Left kidney (tissue), 1 donor: ENCODE measurements at regions not wholly inside any gene's neighbourhood (a gene's known extent, or its start where the extent isn't known, plus 50 kb on each side); places are given as distances from the start of the nearest gene placed in this dataset.
"Not testable (repeated sequence)": the region's sequence is repeated elsewhere in the genome, so short reads cannot be mapped to it uniquely, and the experiment has no call there.

ENCODE experiments used
- DNase-seq: peaks from one replicate; pipeline ENCODE4 v3.0.0-alpha.2; 2013

DNA sequence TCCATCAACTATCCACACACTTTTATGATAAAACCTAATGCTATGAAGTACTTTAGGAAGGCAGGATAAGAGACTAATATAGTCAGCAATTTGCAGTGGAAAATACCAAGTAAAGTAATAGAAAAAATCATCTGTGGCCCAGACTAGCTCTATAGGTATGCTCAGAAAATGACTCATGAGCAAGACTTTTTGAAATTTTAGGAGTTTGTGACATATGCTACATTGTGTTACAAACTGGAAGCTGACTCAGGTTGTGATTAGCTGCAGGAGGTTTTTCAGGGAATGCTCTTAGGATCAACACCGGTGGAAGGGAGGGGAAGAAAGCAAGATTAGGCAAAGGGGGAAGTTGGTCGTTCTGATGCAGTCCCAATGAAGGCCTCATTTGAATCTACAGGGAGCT lies 56.1 kb downstream of the FEZF1 start:
- no peak for DNase-seq

DNA sequence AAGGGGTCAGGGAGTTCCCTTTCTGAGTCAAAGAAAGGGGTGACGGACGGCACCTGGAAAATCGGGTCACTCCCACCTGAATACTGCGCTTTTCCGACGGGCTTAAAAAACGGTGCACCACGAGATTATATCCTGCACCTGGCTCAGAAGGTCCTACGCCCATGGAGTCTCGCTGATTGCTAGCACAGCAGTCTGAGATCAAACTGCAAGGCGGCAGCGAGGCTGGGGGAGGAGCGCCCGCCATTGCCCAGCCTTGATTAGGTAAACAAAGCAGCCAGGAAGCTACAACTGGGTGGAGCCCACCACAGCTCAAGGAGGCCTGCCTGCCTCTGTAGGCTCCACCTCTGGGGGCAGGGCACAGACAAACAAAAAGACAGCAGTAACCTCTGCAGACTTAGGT lies 65.8 kb downstream of the FEZF1 start:
- not testable (repeated sequence) for DNase-seq

DNA sequence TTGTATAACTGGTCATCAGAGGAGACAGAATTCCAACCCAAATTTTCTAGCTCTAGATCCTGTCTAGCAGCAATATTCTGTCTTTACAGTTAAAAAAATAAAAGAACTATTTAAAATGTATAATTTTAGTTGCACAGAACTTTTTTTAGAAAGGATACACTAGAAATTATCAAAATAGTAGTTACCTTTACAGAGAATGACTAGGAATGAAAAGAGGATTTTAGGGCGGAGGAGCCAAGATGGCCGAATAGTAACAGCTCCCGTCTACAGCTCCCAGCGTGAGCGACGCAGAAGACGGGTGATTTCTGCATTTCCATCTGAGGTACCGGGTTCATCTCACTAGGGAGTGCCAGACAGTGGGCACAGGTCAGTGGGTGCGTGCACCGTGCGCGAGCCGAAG lies 66.3 kb downstream of the FEZF1 start:
- DNase-seq = not testable (repeated sequence)

DNA sequence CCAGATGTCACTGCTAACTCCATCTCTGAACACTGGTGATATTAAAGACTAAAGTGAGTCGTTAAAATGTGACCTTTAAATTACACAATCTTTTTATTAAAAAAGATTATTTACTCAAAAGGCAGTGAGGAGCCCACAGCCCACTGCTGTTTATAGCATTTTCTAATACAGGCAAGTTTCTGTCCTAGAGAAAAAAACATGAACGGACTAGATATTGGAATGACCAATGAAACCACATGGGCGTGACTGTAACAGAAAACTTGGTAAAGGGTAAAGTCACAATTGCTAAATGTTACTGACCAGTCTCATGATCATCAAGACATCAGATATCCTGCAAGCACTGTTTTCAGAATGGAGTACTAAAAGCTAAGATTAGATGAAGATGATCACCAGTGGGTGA lies 78.7 kb downstream of the FEZF1 start:
- no peak for DNase-seq

DNA sequence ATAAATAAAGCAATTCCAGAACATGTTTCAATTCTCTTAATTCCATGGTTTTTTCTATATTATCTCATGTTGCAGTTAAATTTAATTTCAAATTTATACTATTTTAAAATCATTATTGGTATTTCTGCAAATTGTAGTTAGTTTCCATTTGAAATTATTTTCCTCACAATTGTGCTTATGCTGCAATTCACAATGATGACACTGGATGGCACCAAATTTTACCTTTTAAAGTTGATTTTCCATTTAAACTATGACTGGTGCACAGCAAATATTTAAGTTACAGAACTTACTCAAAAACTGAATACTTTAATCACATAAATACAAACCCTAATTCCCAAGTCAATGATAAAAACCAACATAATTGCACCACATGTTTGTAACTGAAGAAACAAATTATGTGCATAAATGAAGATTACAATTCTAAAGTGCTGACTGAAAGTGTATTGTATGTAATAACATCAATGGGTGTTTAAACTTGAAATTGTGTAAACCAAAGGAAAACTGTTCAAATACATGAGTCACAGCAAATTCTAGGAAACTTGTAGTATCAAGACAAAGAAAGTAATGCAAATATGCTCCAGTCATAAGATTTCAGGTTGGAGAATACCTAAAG lies 75.3 kb upstream of the AASS start:
- DNase-seq = peak; percentile 18

DNA sequence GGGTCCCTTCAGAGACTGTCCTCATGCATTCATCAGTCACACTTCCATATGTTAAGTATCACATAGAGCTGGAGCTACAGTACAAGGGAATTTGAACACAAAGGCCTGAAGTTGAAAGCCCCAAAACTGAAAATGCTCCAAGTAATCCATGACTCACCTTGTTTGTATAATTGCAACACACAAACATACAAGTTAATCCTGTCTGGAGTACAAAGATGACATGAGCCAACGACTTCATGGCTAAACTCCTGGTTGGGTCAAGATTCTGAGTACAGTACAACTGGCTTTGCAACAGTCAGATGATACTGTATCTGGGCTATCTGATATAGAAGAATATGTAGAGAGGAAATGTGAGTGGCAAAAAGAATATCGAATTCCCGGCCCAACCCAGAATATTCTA lies 73.1 kb upstream of the AASS start:
- no peak for DNase-seq

DNA sequence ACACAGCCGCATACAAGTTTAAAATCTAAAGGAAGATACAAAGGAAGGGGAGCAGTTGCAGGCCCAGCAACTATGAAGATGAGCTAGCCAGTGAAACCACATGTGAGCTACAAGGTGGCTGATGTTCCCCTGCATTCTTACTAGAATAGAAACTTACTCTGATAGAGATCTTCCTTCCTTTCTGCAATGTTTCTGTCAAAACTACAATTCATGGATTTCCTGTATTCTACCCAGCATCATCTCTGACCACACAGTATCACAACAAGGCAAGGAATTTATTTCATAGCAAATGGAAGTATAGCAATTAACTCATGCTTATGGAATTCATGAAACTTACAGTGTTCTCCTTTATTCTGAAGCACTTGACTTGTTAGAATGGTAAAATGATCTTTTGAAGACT lies 68.7 kb upstream of the AASS start:
- no peak for DNase-seq

DNA sequence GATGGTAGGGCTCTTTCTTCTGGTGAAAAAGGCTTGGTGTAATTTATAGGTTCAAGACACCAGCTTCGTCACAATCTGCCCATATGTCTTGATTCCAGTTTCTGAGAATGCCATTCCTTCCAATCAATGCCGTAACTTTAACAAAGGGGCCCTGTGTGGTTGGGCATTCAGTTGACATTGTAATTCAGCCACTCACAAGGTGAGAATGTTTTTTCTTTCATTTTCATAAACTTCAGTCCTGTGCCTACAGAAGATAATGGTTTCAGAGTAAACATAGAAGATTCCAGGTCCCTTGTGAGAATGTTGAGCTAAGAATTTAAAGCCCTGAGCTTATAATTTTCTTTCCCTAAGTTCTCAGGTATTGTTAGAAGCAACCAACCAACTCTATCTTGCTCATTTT lies 67.3 kb upstream of the AASS start:
- DNase-seq = no peak

DNA sequence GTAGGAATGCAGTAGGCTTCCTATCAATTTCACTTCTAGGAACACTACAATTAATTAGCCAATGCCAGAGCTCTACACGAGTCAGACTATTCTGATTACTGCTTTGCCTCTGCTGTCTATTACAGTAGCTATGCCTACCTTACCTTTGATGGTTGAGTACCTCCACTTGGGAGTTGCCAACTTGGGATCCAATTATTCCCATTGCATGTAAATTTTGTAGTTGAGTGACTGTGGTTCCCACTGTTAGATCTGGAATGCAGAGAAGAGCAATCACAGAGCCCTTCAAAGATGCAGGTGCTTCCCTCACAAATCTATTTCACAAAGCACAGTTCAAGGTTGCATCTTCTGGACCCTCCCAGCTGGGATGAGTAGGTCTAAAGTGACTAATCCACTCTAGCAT lies 62.9 kb upstream of the AASS start:
- no peak for DNase-seq

DNA sequence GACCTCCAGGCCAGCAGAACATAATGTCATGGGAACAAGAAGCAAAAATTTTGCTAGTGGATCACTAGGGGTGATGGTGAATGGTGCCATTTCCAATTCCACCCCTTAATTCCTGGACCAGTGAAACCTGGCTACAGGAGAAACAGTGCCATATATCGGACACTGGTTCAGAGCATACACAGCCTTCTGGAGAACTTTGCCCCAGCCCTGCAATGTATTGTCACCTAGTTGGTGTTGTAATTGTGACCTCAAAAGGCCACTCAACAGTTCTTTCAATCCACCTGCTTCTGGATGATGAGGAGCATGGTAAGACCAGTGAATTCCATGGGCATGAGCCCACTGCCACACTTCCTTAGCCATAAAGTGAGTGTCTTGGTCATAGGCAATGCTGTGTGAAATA lies 59.8 kb upstream of the AASS start:
- no peak for DNase-seq

DNA sequence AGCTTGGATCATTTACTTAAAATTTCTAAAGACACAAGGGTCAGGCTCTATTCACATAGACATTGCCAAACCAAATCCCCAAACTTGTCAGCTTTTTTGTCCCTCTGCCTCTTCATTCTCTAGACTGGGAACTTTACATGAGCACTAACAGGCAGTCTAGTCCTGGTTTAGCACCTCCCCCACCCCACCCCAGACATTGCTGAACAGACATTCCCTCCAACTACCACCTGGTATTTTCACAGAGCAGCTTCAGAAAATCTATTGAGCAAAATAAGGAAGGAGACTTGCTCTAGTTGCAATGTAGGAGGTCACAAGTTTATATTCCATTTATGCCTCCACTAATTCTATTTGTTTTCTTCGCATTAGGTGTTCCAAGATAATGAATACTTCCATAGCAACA lies 56.8 kb upstream of the AASS start:
- DNase-seq = no peak

DNA sequence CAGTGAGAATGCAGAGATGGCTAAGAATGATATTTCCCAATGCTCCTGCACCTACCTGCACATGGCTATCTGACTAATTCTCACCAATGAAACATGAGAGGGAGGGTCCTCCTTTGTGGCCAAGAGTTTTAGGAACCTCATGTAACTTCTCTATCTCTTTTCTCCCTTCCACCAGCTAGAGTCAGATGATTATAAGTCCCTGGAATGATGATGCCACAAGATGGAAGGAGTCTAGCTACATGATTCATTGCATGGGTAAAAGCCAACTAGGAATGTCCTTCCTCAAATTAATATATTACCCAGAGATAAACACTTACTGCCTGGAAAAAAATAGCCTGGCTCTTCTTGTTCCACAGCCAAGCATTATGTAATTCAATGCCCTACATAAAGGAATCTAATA lies 55.1 kb upstream of the AASS start:
- DNase-seq = no peak

DNA sequence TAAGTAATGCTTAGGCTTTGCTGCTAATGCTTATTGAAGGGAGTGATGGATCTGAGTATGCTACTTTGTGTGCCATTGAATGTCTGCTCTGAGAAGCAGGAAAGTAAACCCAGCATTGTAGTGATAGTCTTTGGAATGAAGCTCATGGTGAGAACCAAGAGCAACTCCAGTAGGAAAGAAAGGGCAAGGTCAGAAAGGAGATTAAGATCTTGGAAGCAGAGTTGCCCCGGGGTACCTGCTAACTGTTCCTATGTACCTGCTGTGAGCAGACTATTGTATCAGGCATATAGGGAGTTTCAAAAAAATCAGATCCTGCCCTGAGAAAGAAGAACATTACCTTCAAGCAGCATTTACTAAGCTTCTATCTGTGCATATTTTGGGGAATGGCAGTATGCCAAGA lies 54.5 kb upstream of the AASS start:
- DNase-seq = no peak
